SK-N-SH (cell line): ENCODE measurements at regions not wholly inside any gene's neighbourhood (a gene's known extent, or its start where the extent isn't known, plus 50 kb on each side); places are given as distances from the start of the nearest gene placed in this dataset.

Experiments
- CTCF ChIA-PET: fragments of 300-600, 350-600 bp; formaldehyde crosslinking; extraction: SDS; loops from one replicate; lab custom pipeline; 2021; lab: Yijun Ruan, JAX
- POLR2A ChIA-PET: fragments of 350-600 bp; sonication (Branson Sonifier 250); formaldehyde crosslinking; extraction: SDS; loops from one replicate; lab custom pipeline; 2020; ENCODE audit warnings: antibody characterized with exemption, inconsistent platforms; lab: Yijun Ruan, JAX
- DNase-seq: peaks from one replicate; pipeline ENCODE4 v3.0.0; 2012
- H2AFZ ChIP-seq: fragments of 200-600 bp; sonication (generic); 2 replicates; pipeline ENCODE4 v1.8.1; 2016; ENCODE audit warnings: antibody characterized with exemption, mild to moderate bottlenecking, low read depth
- H3F3A ChIP-seq: fragments of 200-600 bp; sonication (generic); replicated peaks from 2 replicates; pipeline ENCODE3; 2016; ENCODE audit warnings: antibody characterized with exemption, mild to moderate bottlenecking; ENCODE audit not compliant: insufficient read depth
- H3K27ac ChIP-seq, 2 experiments: fragments of 200-500 bp in 1 of 2; fragments of 200-600 bp in 1 of 2; sonication (Bioruptor generic) in 1 of 2; sonication (generic), shearing (Covaris generic) in 1 of 2; 2 replicates each; pipeline versions ENCODE4 v1.5.1 to v1.6.1; 2014 to 2016; ENCODE audit warnings: low read depth in 2 of 2, inconsistent platforms in 1 of 2, low read length in 1 of 2, mild to moderate bottlenecking in 1 of 2, mixed read lengths in 1 of 2
- H3K27me3 ChIP-seq: fragments of 200-600 bp; sonication (generic), shearing (Covaris generic); 2 replicates; pipeline ENCODE4 v1.6.1; 2016; ENCODE audit warnings: mixed run types; ENCODE audit not compliant: insufficient read depth
- H3K36me3 ChIP-seq, 2 experiments: fragments of 200-500 bp in 1 of 2; fragments of 200-600 bp in 1 of 2; sonication (Bioruptor generic) in 1 of 2; sonication (generic) in 1 of 2; replicated peaks in 1 of 2; 2 replicates each; pipeline versions ENCODE3 to v1.5.1; 2014 to 2016; ENCODE audit warnings: low read length in 1 of 2, mild to moderate bottlenecking in 1 of 2; ENCODE audit not compliant: insufficient read depth in 2 of 2, control insufficient read depth in 1 of 2
- H3K4me1 ChIP-seq, 2 experiments: fragments of 200-500 bp in 1 of 2; fragments of 200-600 bp in 1 of 2; sonication (Bioruptor generic) in 1 of 2; sonication (generic), shearing (Covaris generic) in 1 of 2; 2 replicates each; pipeline versions ENCODE4 v1.5.1 to v1.6.1; 2014 to 2016; ENCODE audit warnings: low read depth in 1 of 2, low read length in 1 of 2, mixed run types in 1 of 2; ENCODE audit not compliant: insufficient read depth in 2 of 2, control insufficient read depth in 1 of 2
- H3K4me2 ChIP-seq: fragments of 200-600 bp; sonication (generic), shearing (Covaris generic); 2 replicates; pipeline ENCODE4 v1.6.1; 2017; ENCODE audit warnings: mixed run types
- H3K4me3 ChIP-seq, 2 experiments: fragments of 200-500 bp in 1 of 2; fragments of 200-600 bp in 1 of 2; sonication (Bioruptor generic) in 1 of 2; sonication (generic), shearing (Covaris generic) in 1 of 2; 2 replicates each; pipeline versions ENCODE4 v1.5.1 to v1.8.1; 2014 to 2016; ENCODE audit warnings: low read depth in 2 of 2, inconsistent platforms in 1 of 2, low read length in 1 of 2, mild to moderate bottlenecking in 1 of 2, mixed read lengths in 1 of 2, moderate library complexity in 1 of 2
- H3K79me2 ChIP-seq: fragments of 200-600 bp; sonication (generic); 2 replicates; pipeline ENCODE4 v1.8.1; 2017; ENCODE audit warnings: mild to moderate bottlenecking; ENCODE audit not compliant: insufficient read depth
- H3K9ac ChIP-seq: fragments of 200-600 bp; sonication (generic); 2 replicates; pipeline ENCODE4 v1.6.1; 2017; ENCODE audit warnings: mixed run types
- H3K9me2 ChIP-seq: fragments of 200-600 bp; sonication (generic); 2 replicates; pipeline ENCODE4 v1.6.1; 2017; ENCODE audit warnings: mixed run types
- H3K9me3 ChIP-seq: fragments of 200-600 bp; sonication (generic); 2 replicates; pipeline ENCODE4 v1.6.1; 2017; ENCODE audit warnings: mixed run types, mild to moderate bottlenecking, moderate library complexity
- H4K20me1 ChIP-seq: fragments of 200-600 bp; sonication (generic); 2 replicates; pipeline ENCODE4 v1.6.1; 2017; ENCODE audit warnings: mild to moderate bottlenecking, mixed run types; ENCODE audit not compliant: insufficient read depth
- ELF1 ChIP-seq: IDR thresholded peaks from 2 replicates; pipeline ENCODE4 v1.4.0; 2012
- FOSL2 ChIP-seq: IDR thresholded peaks from 2 replicates; pipeline ENCODE4 v1.4.0; 2012; ENCODE audit warnings: low read depth, mild to moderate bottlenecking, moderate library complexity, borderline replicate concordance
- FOXJ3 ChIP-seq: sonication (generic); formaldehyde crosslinking; IDR thresholded peaks from 2 replicates; pipeline ENCODE4 v1.5.1; 2020; ENCODE audit warnings: mild to moderate bottlenecking, missing genetic modification reagents
- FOXM1 ChIP-seq: IDR thresholded peaks from 2 replicates; pipeline ENCODE4 v1.4.0; 2012; ENCODE audit warnings: low read depth, mild to moderate bottlenecking
- GABPA ChIP-seq: IDR thresholded peaks from 2 replicates; pipeline ENCODE4 v1.4.0; 2012; ENCODE audit warnings: low read depth, mild to moderate bottlenecking
- JUND ChIP-seq: IDR thresholded peaks from 2 replicates; pipeline ENCODE4 v1.4.0; 2012
- MEF2A ChIP-seq: IDR thresholded peaks from 2 replicates; pipeline ENCODE4 v1.4.0; 2012; ENCODE audit warnings: low read depth, borderline replicate concordance
- MXI1 ChIP-seq: IDR thresholded peaks from 2 replicates; pipeline ENCODE4 v1.6.1; 2012; ENCODE audit warnings: mild to moderate bottlenecking, low read depth, low read length, improper control_type of control experiment
- NFIC ChIP-seq: IDR thresholded peaks from 2 replicates; pipeline ENCODE4 v1.4.0; 2012; ENCODE audit warnings: borderline replicate concordance
- NRF1 ChIP-seq: IDR thresholded peaks from 2 replicates; pipeline ENCODE4 v1.6.1; 2012; ENCODE audit warnings: low read depth, mild to moderate bottlenecking, low read length
- PBX3 ChIP-seq: IDR thresholded peaks from 2 replicates; pipeline ENCODE4; 2012
- RAD21 ChIP-seq: IDR thresholded peaks from 2 replicates; pipeline ENCODE4 v1.6.1; 2012; ENCODE audit warnings: mild to moderate bottlenecking, low read length
- RFX5 ChIP-seq: IDR thresholded peaks from 2 replicates; pipeline ENCODE4 v1.6.1; 2012; ENCODE audit warnings: mild to moderate bottlenecking, improper control_type of control experiment, low read length
- TEAD4 ChIP-seq: IDR thresholded peaks from 2 replicates; pipeline ENCODE4 v1.4.0; 2012; ENCODE audit warnings: mild to moderate bottlenecking, borderline replicate concordance; ENCODE audit not compliant: insufficient read depth
- USF1 ChIP-seq: IDR thresholded peaks from 2 replicates; pipeline ENCODE4 v1.4.0; 2012; ENCODE audit warnings: low read depth, borderline replicate concordance
- YY1 ChIP-seq: IDR thresholded peaks from 2 replicates; pipeline ENCODE4 v1.4.0; 2012; ENCODE audit warnings: low read depth, mild to moderate bottlenecking
- WGBS: methylation state at CpG from one replicate; pipeline ENCODE4 v1.1.6; 2017; ENCODE audit warnings: low lambda C conversion rate; 5-methylcytosine and 5-hydroxymethylcytosine counted together
- TF ChIP-seq, protein P1 (sequence below): IDR thresholded peaks from 2 replicates; pipeline ENCODE4 v1.6.1; 2012; ENCODE audit warnings: mild to moderate bottlenecking, low read depth, low read length, moderate library complexity
- TF ChIP-seq, protein P2 (sequence below): fragments of 150-350 bp; IDR thresholded peaks from 2 replicates; pipeline ENCODE4 v1.6.1; 2016; ENCODE audit warnings: mild to moderate bottlenecking, low read depth, low read length

DNA sequence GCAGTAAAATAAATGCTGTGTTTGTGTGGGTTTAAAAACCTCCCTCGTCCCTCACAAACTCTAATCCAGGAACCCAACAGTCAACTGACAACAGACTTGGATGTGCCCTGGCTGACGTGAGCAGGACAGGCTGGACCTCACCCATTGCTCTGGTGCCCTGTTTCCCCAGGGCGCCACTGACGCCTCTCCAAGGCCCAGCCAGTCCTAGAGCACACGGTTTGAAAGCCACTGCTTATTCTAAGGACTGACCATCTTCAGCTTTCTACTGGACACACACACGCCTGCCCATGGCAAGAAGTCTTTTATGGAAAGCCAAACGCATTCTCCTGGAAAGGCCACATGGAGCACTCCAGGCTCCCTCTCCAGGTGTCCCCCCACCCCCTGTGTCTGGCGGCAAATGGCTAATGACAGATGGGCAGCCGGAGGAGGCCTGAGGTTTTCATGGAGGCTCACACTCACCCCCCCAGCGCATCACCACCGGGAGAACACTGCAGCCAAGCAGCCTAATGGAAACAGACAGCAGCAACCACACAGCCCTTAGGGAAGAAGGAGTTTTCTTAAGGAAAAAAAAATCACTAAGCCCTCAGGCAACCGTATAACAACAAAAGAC is 319.2 kb downstream of the SOX9 start:
- CTCF ChIA-PET: interaction anchor here (1.2 to 1.4 kb wide), 2 partner anchors 12 to 80 kb away, joined by 3 to 4 read pairs; no protein-coding TSS in a partner anchor
- 77% methylated on average over 12 of the region's 12 CpGs for WGBS
- H3K27ac ChIP-seq: no peak overlapping the region
- H3K4me3 ChIP-seq: no peak overlapping the region
- peaks cover 8% of the 10 kb centered on the region for H3K79me2 ChIP-seq
- H4K20me1 ChIP-seq: no peaks in the 10 kb centered on the region
- no peak for TF ChIP-seq FOSL2
- no peak for TF ChIP-seq MEF2A
- no peak for TF ChIP-seq FOXJ3 (CRISPR knock-in tag)
- no peak for TF ChIP-seq GABPA
- TF ChIP-seq MXI1: no peak
- no peak for TF ChIP-seq YY1
- no peak for TF ChIP-seq ELF1
- TF ChIP-seq TEAD4: no peak
- TF ChIP-seq FOXM1: no peak
- no peak for TF ChIP-seq RFX5
- TF ChIP-seq NRF1: no peak
- no peak for TF ChIP-seq JUND
- TF ChIP-seq, protein P1, sequence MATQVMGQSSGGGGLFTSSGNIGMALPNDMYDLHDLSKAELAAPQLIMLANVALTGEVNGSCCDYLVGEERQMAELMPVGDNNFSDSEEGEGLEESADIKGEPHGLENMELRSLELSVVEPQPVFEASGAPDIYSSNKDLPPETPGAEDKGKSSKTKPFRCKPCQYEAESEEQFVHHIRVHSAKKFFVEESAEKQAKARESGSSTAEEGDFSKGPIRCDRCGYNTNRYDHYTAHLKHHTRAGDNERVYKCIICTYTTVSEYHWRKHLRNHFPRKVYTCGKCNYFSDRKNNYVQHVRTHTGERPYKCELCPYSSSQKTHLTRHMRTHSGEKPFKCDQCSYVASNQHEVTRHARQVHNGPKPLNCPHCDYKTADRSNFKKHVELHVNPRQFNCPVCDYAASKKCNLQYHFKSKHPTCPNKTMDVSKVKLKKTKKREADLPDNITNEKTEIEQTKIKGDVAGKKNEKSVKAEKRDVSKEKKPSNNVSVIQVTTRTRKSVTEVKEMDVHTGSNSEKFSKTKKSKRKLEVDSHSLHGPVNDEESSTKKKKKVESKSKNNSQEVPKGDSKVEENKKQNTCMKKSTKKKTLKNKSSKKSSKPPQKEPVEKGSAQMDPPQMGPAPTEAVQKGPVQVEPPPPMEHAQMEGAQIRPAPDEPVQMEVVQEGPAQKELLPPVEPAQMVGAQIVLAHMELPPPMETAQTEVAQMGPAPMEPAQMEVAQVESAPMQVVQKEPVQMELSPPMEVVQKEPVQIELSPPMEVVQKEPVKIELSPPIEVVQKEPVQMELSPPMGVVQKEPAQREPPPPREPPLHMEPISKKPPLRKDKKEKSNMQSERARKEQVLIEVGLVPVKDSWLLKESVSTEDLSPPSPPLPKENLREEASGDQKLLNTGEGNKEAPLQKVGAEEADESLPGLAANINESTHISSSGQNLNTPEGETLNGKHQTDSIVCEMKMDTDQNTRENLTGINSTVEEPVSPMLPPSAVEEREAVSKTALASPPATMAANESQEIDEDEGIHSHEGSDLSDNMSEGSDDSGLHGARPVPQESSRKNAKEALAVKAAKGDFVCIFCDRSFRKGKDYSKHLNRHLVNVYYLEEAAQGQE: no peak
- TF ChIP-seq, protein P2, sequence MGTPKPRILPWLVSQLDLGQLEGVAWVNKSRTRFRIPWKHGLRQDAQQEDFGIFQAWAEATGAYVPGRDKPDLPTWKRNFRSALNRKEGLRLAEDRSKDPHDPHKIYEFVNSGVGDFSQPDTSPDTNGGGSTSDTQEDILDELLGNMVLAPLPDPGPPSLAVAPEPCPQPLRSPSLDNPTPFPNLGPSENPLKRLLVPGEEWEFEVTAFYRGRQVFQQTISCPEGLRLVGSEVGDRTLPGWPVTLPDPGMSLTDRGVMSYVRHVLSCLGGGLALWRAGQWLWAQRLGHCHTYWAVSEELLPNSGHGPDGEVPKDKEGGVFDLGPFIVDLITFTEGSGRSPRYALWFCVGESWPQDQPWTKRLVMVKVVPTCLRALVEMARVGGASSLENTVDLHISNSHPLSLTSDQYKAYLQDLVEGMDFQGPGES: no peak
- no peak for TF ChIP-seq NFIC
- TF ChIP-seq RAD21: no peak
- no peak for TF ChIP-seq PBX3
- TF ChIP-seq USF1: no peak
- H3K9me2 ChIP-seq: no peaks in the 10 kb centered on the region
- H2AFZ ChIP-seq: no peak overlapping the region
- POLR2A ChIA-PET: no interaction called here
- H3F3A ChIP-seq: no peaks in the 10 kb centered on the region
- DNase-seq: no peak
- H3K36me3 ChIP-seq: no peaks in the 10 kb centered on the region
- no peak overlapping the region for H3K4me2 ChIP-seq
- no peaks in the 10 kb centered on the region for H3K27me3 ChIP-seq
- H3K4me1 ChIP-seq: no peaks in the 10 kb centered on the region; a peak in 1 of 4 replicates
- no peak overlapping the region for H3K9ac ChIP-seq
- no peaks in the 10 kb centered on the region for H3K9me3 ChIP-seq
